Ascending aorta (tissue), 2 donors: ENCODE measurements at regions not wholly inside any gene's neighbourhood (a gene's known extent, or its start where the extent isn't known, plus 50 kb on each side); places are given as distances from the start of the nearest gene placed in this dataset.

Source experiments
- DNase-seq, 2 donors: peaks; one replicate each; pipeline ENCODE4 v3.0.0-alpha.2; 2019; ENCODE audit warnings: low spot score in 2 of 2
- H3K27ac ChIP-seq, 2 donors: fragments of 200-600 bp; sonication (generic); one replicate each; pipeline ENCODE4 v1.5.1; 2016 to 2017; ENCODE audit warnings: mild to moderate bottlenecking in 1 of 2
- H3K27me3 ChIP-seq: fragments of 200-600 bp; sonication (generic); one replicate; pipeline ENCODE4 v1.5.1; 2017
- H3K36me3 ChIP-seq, 2 donors: fragments of 200-600 bp; sonication (generic); one replicate each; pipeline ENCODE4 v1.5.1; 2016
- H3K4me1 ChIP-seq, 2 donors: fragments of 200-600 bp; sonication (generic); one replicate each; pipeline ENCODE4 v1.5.1; 2016 to 2017; ENCODE audit warnings: mild to moderate bottlenecking in 1 of 2
- H3K4me3 ChIP-seq, 2 donors: fragments of 200-600 bp; sonication (generic); one replicate each; pipeline ENCODE4 v1.5.1; 2016 to 2017; ENCODE audit warnings: mild to moderate bottlenecking in 1 of 2
- H3K9me3 ChIP-seq, 2 donors: fragments of 200-600 bp; sonication (generic); one replicate each; pipeline ENCODE4 v1.5.1; 2016
- intact Hi-C: fragments of 100-400 bp; cut with DNase I; formaldehyde crosslinking; loops from one replicate; pipeline ENCODE4 v1.15.1; 2023
- TF ChIP-seq, protein P1 (sequence below), 3 experiments: fragments of 200-600 bp in 2 of 3; fragments of 450-650 bp in 1 of 3; sonication (generic) in 2 of 3; IDR thresholded peaks; one replicate each; pipeline ENCODE4 v1.5.1; 2016 to 2019; ENCODE audit warnings: antibody characterized with exemption in 3 of 3, mild to moderate bottlenecking in 1 of 3, moderate library complexity in 1 of 3

DNA sequence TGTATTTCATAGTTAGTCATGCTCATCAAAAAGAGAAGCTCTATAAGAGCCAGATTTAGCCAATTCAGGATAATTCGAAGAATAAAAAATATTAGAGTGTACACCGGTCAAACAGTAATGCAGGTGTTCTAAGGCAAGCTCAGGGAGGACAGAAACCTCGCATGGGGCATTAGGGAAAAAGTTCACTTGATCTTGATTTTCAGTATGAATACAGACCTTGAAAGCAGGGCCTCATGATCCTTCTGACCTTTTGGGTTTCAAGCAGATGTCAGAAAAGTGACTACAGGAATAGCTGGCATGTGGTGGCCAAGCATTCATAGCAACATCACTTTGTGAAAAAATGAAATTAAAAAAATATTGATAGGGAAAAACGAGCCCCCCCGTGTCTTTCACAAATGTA is 394.9 kb downstream of the KIF4B start:
- Histone ChIP-seq H3K4me1 (no peaks in the 10 kb centered on the region), H3K27me3 (no peaks in the 10 kb centered on the region), H3K9me3 (no peaks in the 10 kb centered on the region), H3K4me3 (no peak overlapping the region), H3K36me3 (no peaks in the 10 kb centered on the region), H3K27ac (no peak overlapping the region)
- TF ChIP-seq, protein P1, sequence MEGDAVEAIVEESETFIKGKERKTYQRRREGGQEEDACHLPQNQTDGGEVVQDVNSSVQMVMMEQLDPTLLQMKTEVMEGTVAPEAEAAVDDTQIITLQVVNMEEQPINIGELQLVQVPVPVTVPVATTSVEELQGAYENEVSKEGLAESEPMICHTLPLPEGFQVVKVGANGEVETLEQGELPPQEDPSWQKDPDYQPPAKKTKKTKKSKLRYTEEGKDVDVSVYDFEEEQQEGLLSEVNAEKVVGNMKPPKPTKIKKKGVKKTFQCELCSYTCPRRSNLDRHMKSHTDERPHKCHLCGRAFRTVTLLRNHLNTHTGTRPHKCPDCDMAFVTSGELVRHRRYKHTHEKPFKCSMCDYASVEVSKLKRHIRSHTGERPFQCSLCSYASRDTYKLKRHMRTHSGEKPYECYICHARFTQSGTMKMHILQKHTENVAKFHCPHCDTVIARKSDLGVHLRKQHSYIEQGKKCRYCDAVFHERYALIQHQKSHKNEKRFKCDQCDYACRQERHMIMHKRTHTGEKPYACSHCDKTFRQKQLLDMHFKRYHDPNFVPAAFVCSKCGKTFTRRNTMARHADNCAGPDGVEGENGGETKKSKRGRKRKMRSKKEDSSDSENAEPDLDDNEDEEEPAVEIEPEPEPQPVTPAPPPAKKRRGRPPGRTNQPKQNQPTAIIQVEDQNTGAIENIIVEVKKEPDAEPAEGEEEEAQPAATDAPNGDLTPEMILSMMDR (IDR thresholded peaks at IDR 0.05): no peak
- no peak for DNase-seq
- intact Hi-C loops: no loop called here

DNA sequence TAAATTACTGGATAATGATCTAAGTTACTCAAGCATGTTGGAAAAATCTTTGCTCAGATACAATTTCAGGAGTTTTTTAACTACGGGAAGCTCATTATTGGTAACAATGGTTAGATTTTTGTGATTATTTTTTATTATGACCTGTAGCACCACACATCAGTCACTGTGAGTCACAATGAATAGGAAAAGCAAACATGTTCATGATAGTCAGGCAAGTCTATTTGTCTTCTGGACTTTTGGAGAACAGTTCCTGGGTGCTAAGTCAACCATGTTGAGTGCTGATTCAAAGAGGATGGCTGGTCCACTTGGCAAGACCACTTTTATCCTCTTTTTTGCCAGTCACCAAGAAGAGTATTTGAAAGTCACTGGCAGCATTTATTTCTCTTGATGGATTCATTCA is 403.2 kb downstream of the KIF4B start:
- H3K4me1 ChIP-seq: no peaks in the 10 kb centered on the region
- no peaks in the 10 kb centered on the region for H3K27me3 ChIP-seq
- TF ChIP-seq, protein P1 (IDR thresholded peaks at IDR 0.05): no peak
- H3K4me3 ChIP-seq: no peak overlapping the region
- no peaks in the 10 kb centered on the region for H3K36me3 ChIP-seq
- intact Hi-C loops: no loop called here
- no peaks in the 10 kb centered on the region for H3K9me3 ChIP-seq
- no peak overlapping the region for H3K27ac ChIP-seq
- DNase-seq: no peak

DNA sequence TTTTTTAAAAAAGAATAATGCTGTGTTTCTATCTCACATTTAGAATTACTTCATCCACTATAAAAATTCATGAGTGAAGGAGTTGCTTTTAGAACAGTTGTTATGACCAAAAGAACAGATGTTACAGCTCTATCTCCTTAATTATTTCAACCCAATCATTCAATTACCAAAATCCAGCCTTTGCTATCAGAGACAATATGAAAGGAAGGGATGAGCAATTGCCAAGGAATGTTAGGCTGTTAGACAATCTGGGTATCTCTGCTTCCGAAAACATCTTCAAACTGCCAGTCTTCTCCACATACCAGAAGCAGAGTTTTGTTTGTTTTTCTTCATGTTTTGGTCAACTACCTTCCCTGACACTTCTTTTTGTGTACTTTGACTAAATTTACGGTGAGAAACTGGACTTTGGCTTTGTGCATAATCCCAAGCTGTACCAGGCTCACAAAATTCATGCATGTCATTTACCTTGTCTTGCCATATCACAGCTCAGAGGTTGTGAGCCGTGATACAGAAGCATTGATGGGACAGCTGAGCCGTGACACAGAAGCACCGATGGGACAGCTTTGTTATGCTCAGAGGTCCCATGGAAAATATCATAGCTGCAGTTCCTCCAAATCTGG is 405.5 kb downstream of the KIF4B start:
- TF ChIP-seq, protein P1 (IDR thresholded peaks at IDR 0.05): no peak
- H3K36me3 ChIP-seq: no peaks in the 10 kb centered on the region
- no peak overlapping the region for H3K27ac ChIP-seq
- intact Hi-C loops: no loop called here
- H3K4me3 ChIP-seq: no peak overlapping the region
- H3K27me3 ChIP-seq: no peaks in the 10 kb centered on the region
- H3K9me3 ChIP-seq: no peaks in the 10 kb centered on the region
- no peaks in the 10 kb centered on the region for H3K4me1 ChIP-seq
- no peak for DNase-seq

- Histone ChIP-seq H3K27me3 (no peaks in the 10 kb centered on the region), H3K4me1 (no peaks in the 10 kb centered on the region), H3K4me3 (no peak overlapping the region), H3K27ac (no peak overlapping the region), H3K9me3 (no peaks in the 10 kb centered on the region), H3K36me3 (no peaks in the 10 kb centered on the region)
- TF ChIP-seq, protein P1 (IDR thresholded peaks at IDR 0.05): no peak
- intact Hi-C loops: no loop called here
- DNase-seq: no peak
These were observed 416.6 kb downstream of the KIF4B start for GRCh38 chr5:155430192-155430591.

- Histone ChIP-seq H3K27ac (no peak overlapping the region), H3K4me3 (no peak overlapping the region), H3K27me3 (no peaks in the 10 kb centered on the region), H3K4me1 (no peaks in the 10 kb centered on the region), H3K36me3 (no peaks in the 10 kb centered on the region), H3K9me3 (no peaks in the 10 kb centered on the region)
- intact Hi-C loops: no loop called here
- TF ChIP-seq, protein P1 (IDR thresholded peaks at IDR 0.05): no peak
- no peak for DNase-seq
These were observed 420.7 kb downstream of the KIF4B start for GRCh38 chr5:155434267-155434666.

- Histone ChIP-seq H3K27ac (no peak overlapping the region), H3K27me3 (no peaks in the 10 kb centered on the region), H3K9me3 (no peaks in the 10 kb centered on the region), H3K36me3 (no peaks in the 10 kb centered on the region), H3K4me3 (no peak overlapping the region), H3K4me1 (no peaks in the 10 kb centered on the region)
- no peak for DNase-seq
- TF ChIP-seq, protein P1 (IDR thresholded peaks at IDR 0.05): no peak
- intact Hi-C loops: no loop called here
These were observed 421.1 kb downstream of the KIF4B start for GRCh38 chr5:155434681-155435080.
